Ovary (tissue), 7 donors: ENCODE measurements at regions not wholly inside any gene's neighbourhood (a gene's known extent, or its start where the extent isn't known, plus 50 kb on each side); places are given as distances from the start of the nearest gene placed in this dataset.

Experiments
- DNase-seq, 5 donors: peaks; one replicate each; pipeline ENCODE4 v3.0.0-alpha.2; 2019 to 2020
- H3K27ac ChIP-seq, 2 donors: fragments of 200-600 bp; one replicate each; pipeline versions ENCODE4 v1.5.1 to v1.8.0; 2019 to 2022
- H3K27me3 ChIP-seq: fragments of 200-600 bp; one replicate; pipeline ENCODE4 v1.8.0; 2022
- H3K36me3 ChIP-seq: fragments of 200-600 bp; sonication (generic); one replicate; pipeline ENCODE4 v1.5.1; 2019
- H3K4me1 ChIP-seq: one replicate; pipeline ENCODE4 v1.8.1; 2013; ENCODE audit warnings: mild to moderate bottlenecking, moderate library complexity; ENCODE audit not compliant: insufficient read depth
- H3K4me3 ChIP-seq: fragments of 200-600 bp; sonication (generic); one replicate; pipeline ENCODE4 v1.5.1; 2017
- H3K9me3 ChIP-seq, 2 donors: fragments of 200-600 bp in 1 of 2; sonication (generic) in 1 of 2; one replicate each; pipeline versions ENCODE4 v1.5.1 to v1.8.1; 2013 to 2019; ENCODE audit warnings: mild to moderate bottlenecking in 1 of 2, moderate library complexity in 1 of 2
- CTCF ChIP-seq, 3 donors: fragments of 450-650 bp in 2 of 3; fragments of 200-600 bp in 1 of 3; IDR thresholded peaks; one replicate each; pipeline versions ENCODE4 v1.5.1 to v1.8.0; 2016 to 2022; ENCODE audit warnings: antibody characterized with exemption in 3 of 3, mild to moderate bottlenecking in 1 of 3
- EP300 ChIP-seq: sonication (generic); formaldehyde crosslinking; IDR thresholded peaks from one replicate; pipeline ENCODE4 v1.6.1; 2017; ENCODE audit warnings: antibody characterized with exemption
- POLR2A ChIP-seq: fragments of 450-650 bp; IDR thresholded peaks from one replicate; pipeline ENCODE4 v1.6.1; 2017; ENCODE audit warnings: antibody characterized with exemption, mild to moderate bottlenecking, moderate library complexity
- WGBS, 3 donors: extraction: QIAGEN DNeasy Blood & Tissue Kit in 1 of 3; methylation state at CpG; one replicate each; pipeline versions ENCODE4 v1.1.5 to v1.1.7; 2013 to 2017; 5-methylcytosine and 5-hydroxymethylcytosine counted together
- intact Hi-C, 4 donors: fragments of 100-400 bp; cut with DNase I; formaldehyde crosslinking; loops; one replicate each; pipeline versions ENCODE4 v1.11.0 to v1.15.1; 2022 to 2023
- donor health status: DM: no; HTN: no; CAD: no; lungs with moderate emphysema.
- donor health status: DM: no; HTN: no; CAD: no.
- donor health status: Bipolar disorder and iron deficiency.
- donor health status: DM: no; HTN: no; CAD: no.
- donor health status: DM: yes; HTN: yes; CAD: no.

- Histone ChIP-seq H3K9me3 (no peaks in the 10 kb centered on the region), H3K27ac (no peak overlapping the region), H3K36me3 (no peaks in the 10 kb centered on the region), H3K4me1 (no peaks in the 10 kb centered on the region), H3K4me3 (no peak overlapping the region), H3K27me3 (no peaks in the 10 kb centered on the region)
- intact Hi-C loops = no loop called here
- TF ChIP-seq POLR2A = no peak
- no peak for TF ChIP-seq CTCF (IDR thresholded peaks at IDR 0.05)
- no peak for DNase-seq
- WGBS, 3 donors = 81 to 84% (median 84%) methylated on average over 9 of the region's 9 CpGs
These were observed 1287.1 kb downstream of the TMEM121 start for GRCh38 chr14:106813477-106813823.

- WGBS, 3 donors = 93 to 98% (median 94%) methylated on average over 1 of the region's 1 CpG
- no peak for DNase-seq
- Histone ChIP-seq H3K4me1 (peaks cover 3% of the 10 kb centered on the region), H3K27ac (no peak overlapping the region), H3K27me3 (no peaks in the 10 kb centered on the region), H3K9me3 (no peaks in the 10 kb centered on the region), H3K4me3 (no peak overlapping the region), H3K36me3 (no peaks in the 10 kb centered on the region)
- TF ChIP-seq CTCF (IDR thresholded peaks at IDR 0.05) (no peak), EP300 (no peak), POLR2A (no peak)
- intact Hi-C loops = no loop called here
These were observed 1293.7 kb downstream of the TMEM121 start for GRCh38 chr14:106820119-106820518.

GRCh38 chr14:106821119-106821518 is 1294.7 kb downstream of the TMEM121 start:
- H3K27me3 ChIP-seq = no peaks in the 10 kb centered on the region
- H3K4me1 ChIP-seq = peaks cover 3% of the 10 kb centered on the region
- intact Hi-C loops = no loop called here
- no peaks in the 10 kb centered on the region for H3K36me3 ChIP-seq
- H3K4me3 ChIP-seq = no peak overlapping the region
- DNase-seq = no peak
- TF ChIP-seq POLR2A = no peak
- no peak for TF ChIP-seq CTCF (IDR thresholded peaks at IDR 0.05)
- no peak for TF ChIP-seq EP300
- H3K27ac ChIP-seq = no peak overlapping the region
- no peaks in the 10 kb centered on the region for H3K9me3 ChIP-seq

- Histone ChIP-seq H3K9me3 (no peaks in the 10 kb centered on the region), H3K4me3 (no peak overlapping the region), H3K27me3 (no peaks in the 10 kb centered on the region), H3K36me3 (no peaks in the 10 kb centered on the region), H3K27ac (no peak overlapping the region), H3K4me1 (peaks cover 3% of the 10 kb centered on the region)
- 46 to 52% (median 48%) methylated on average over 7 of the region's 7 CpGs for WGBS, 3 donors
- TF ChIP-seq POLR2A (no peak), CTCF (IDR thresholded peaks at IDR 0.05) (no peak), EP300 (no peak)
- intact Hi-C loops = no loop called here
- no peak for DNase-seq
These were observed 1296.5 kb downstream of the TMEM121 start for GRCh38 chr14:106822905-106823304.

- no peak overlapping the region for H3K4me3 ChIP-seq
- no peak for TF ChIP-seq POLR2A
- no peak for TF ChIP-seq EP300
- no peak for TF ChIP-seq CTCF (IDR thresholded peaks at IDR 0.05)
- no peaks in the 10 kb centered on the region for H3K9me3 ChIP-seq
- no peaks in the 10 kb centered on the region for H3K27me3 ChIP-seq
- no peak overlapping the region for H3K27ac ChIP-seq
- WGBS, 3 donors = 63 to 67% (median 65%) methylated on average over 7 of the region's 7 CpGs
- DNase-seq = no peak
- intact Hi-C loops = no loop called here
- no peaks in the 10 kb centered on the region for H3K36me3 ChIP-seq
- H3K4me1 ChIP-seq = peaks cover 3% of the 10 kb centered on the region
These were observed 1297.2 kb downstream of the TMEM121 start for GRCh38 chr14:106823552-106823951.
